Suprapubic skin (tissue), 4 donors: ENCODE measurements at regions not wholly inside any gene's neighbourhood (a gene's known extent, or its start where the extent isn't known, plus 50 kb on each side); places are given as distances from the start of the nearest gene placed in this dataset.

Experiments used
- EP300 ChIP-seq: sonication (generic); formaldehyde crosslinking; IDR thresholded peaks from one replicate; pipeline ENCODE4 v1.6.1; 2017; ENCODE audit warnings: antibody characterized with exemption
- POLR2A ChIP-seq, 2 donors: fragments of 450-650 bp; IDR thresholded peaks; one replicate each; pipeline ENCODE4 v1.6.1; 2017; ENCODE audit warnings: antibody characterized with exemption in 2 of 2, mild to moderate bottlenecking in 2 of 2, moderate library complexity in 2 of 2
- POLR2AphosphoS5 ChIP-seq, 3 donors: sonication (generic); formaldehyde crosslinking; IDR thresholded peaks; one replicate each; pipeline ENCODE4 v1.6.1; 2017; ENCODE audit warnings: antibody characterized with exemption in 3 of 3
- TF ChIP-seq, protein P1 (sequence below), 2 donors: fragments of 200-600 bp in 1 of 2; fragments of 450-650 bp in 1 of 2; sonication (generic) in 1 of 2; IDR thresholded peaks; one replicate each; pipeline ENCODE4 v1.5.1; 2016 to 2019; ENCODE audit warnings: antibody characterized with exemption in 2 of 2, mild to moderate bottlenecking in 1 of 2, moderate library complexity in 1 of 2

DNA sequence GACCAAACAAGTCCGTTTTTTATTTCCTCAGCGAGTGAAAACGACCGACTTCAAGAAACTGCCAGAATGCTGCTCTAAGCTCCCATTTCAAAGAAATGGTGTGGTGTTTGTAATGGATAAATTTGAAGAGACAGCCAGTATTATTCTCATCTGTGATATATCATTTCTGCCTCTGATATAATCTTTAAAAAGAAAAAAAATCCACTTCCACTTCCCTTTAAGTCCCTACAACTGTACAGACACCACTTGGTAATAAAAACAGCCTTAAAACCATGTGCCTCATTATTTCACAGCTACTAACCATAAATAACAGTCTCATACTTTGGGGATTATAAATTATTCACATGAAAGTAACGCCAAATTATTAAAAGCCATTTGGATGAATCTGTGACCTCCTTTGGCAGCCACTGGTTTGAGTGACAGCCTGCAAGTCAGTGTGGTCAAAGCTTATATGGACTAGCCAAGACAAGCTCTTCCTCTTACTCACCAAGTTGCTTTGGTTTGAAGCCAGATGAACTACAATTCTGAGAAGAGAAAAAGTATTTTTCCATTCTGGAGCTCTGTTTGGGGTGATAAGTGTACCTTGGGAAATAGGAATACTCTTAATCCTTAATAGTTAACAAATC lies 168.0 kb downstream of the SHOX2 start:
- TF ChIP-seq, protein P1, sequence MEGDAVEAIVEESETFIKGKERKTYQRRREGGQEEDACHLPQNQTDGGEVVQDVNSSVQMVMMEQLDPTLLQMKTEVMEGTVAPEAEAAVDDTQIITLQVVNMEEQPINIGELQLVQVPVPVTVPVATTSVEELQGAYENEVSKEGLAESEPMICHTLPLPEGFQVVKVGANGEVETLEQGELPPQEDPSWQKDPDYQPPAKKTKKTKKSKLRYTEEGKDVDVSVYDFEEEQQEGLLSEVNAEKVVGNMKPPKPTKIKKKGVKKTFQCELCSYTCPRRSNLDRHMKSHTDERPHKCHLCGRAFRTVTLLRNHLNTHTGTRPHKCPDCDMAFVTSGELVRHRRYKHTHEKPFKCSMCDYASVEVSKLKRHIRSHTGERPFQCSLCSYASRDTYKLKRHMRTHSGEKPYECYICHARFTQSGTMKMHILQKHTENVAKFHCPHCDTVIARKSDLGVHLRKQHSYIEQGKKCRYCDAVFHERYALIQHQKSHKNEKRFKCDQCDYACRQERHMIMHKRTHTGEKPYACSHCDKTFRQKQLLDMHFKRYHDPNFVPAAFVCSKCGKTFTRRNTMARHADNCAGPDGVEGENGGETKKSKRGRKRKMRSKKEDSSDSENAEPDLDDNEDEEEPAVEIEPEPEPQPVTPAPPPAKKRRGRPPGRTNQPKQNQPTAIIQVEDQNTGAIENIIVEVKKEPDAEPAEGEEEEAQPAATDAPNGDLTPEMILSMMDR (IDR thresholded peaks at IDR 0.05) = no peak
- TF ChIP-seq EP300 (no peak), POLR2A (IDR thresholded peaks at IDR 0.05) (no peak), POLR2AphosphoS5 (IDR thresholded peaks at IDR 0.05) (no peak)
